ENCODE measurements at regions not wholly inside any gene's neighbourhood (a gene's known extent, or its start where the extent isn't known, plus 50 kb on each side); places are given as distances from the start of the nearest gene placed in this dataset.

DNA sequence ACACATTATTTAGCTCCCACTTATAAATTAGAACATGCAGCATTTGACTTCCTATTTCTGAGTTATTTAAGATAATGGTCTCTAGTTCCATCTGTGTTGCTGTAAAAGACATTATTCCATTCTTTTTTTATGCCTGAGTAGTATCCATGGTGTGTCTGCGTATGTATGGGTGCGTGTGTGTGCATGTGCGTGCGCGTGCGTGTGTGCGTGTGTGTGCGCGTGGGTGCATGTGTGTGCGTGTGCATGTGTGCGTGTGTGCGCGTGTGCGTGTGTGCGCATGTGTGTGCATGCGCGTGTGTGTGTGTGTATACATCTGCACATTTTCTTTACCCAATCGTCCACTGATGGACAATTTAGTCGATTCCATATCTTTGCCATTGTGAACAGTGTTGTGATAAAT is 479.4 kb upstream of the TMEM132C start:
- TF ChIP-seq TEAD4 (IDR thresholded peaks at IDR 0.05) (no peak), EGR1 (IDR thresholded peaks at IDR 0.05) (no peak), RAD21 (IDR thresholded peaks at IDR 0.05; ENCODE audit: low read depth) (no peak), YY1 (IDR thresholded peaks at IDR 0.05; ENCODE audit: low read depth) (no peak), CEBPB (IDR thresholded peaks at IDR 0.05) (no peak), NFIC (IDR thresholded peaks at IDR 0.05) (no peak), TAF1 (IDR thresholded peaks at IDR 0.05; ENCODE audit: low read depth) (no peak), MAX (IDR thresholded peaks at IDR 0.05) (no peak)

GRCh38 chr12:127790376-127790775 is 476.6 kb upstream of the TMEM132C start:
- TF ChIP-seq EP300 (IDR thresholded peaks at IDR 0.05; ENCODE audit: borderline replicate concordance) (no peak), EGR1 (IDR thresholded peaks at IDR 0.05) (no peak), CEBPB (IDR thresholded peaks at IDR 0.05) (no peak), USF1 (IDR thresholded peaks at IDR 0.05) (no peak), CREB1 (IDR thresholded peaks at IDR 0.05; ENCODE audit: low read depth) (no peak), NFIC (IDR thresholded peaks at IDR 0.05) (no peak), FOXM1 (IDR thresholded peaks at IDR 0.05; ENCODE audit: borderline replicate concordance, low read depth) (no peak), TEAD4 (IDR thresholded peaks at IDR 0.05) (no peak), YY1 (IDR thresholded peaks at IDR 0.05; ENCODE audit: low read depth) (no peak)
- TF ChIP-seq, protein P1, sequence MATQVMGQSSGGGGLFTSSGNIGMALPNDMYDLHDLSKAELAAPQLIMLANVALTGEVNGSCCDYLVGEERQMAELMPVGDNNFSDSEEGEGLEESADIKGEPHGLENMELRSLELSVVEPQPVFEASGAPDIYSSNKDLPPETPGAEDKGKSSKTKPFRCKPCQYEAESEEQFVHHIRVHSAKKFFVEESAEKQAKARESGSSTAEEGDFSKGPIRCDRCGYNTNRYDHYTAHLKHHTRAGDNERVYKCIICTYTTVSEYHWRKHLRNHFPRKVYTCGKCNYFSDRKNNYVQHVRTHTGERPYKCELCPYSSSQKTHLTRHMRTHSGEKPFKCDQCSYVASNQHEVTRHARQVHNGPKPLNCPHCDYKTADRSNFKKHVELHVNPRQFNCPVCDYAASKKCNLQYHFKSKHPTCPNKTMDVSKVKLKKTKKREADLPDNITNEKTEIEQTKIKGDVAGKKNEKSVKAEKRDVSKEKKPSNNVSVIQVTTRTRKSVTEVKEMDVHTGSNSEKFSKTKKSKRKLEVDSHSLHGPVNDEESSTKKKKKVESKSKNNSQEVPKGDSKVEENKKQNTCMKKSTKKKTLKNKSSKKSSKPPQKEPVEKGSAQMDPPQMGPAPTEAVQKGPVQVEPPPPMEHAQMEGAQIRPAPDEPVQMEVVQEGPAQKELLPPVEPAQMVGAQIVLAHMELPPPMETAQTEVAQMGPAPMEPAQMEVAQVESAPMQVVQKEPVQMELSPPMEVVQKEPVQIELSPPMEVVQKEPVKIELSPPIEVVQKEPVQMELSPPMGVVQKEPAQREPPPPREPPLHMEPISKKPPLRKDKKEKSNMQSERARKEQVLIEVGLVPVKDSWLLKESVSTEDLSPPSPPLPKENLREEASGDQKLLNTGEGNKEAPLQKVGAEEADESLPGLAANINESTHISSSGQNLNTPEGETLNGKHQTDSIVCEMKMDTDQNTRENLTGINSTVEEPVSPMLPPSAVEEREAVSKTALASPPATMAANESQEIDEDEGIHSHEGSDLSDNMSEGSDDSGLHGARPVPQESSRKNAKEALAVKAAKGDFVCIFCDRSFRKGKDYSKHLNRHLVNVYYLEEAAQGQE (IDR thresholded peaks at IDR 0.05; ENCODE audit: low read depth), result no peak

DNA sequence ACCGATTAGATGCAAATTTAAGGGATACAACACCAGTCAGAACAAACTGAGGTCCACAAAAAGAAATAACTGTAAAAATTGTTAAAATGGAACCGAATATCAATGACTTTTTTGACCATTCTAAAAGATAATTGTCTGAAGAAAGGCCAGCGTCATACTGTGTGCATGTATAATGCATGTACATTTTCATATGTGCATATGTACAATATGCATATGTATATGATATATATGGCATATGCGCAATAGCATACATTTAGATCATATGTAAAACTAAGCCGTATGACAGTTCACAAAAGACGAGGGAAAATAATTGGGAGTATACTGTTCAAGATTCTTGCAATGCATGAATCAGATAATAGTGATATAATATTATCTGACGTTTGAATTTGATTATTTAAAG is 475.8 kb upstream of the TMEM132C start:
- TF ChIP-seq EGR1 (IDR thresholded peaks at IDR 0.05) (no peak), CREB1 (IDR thresholded peaks at IDR 0.05; ENCODE audit: low read depth) (no peak), FOXM1 (IDR thresholded peaks at IDR 0.05; ENCODE audit: borderline replicate concordance, low read depth) (no peak), RAD21 (IDR thresholded peaks at IDR 0.05; ENCODE audit: low read depth) (no peak), YY1 (IDR thresholded peaks at IDR 0.05; ENCODE audit: low read depth) (no peak), ZBTB7A (IDR thresholded peaks at IDR 0.05; ENCODE audit: low read depth) (no peak), TCF12 (IDR thresholded peaks at IDR 0.05; ENCODE audit: low read depth) (no peak), USF1 (IDR thresholded peaks at IDR 0.05) (no peak), TEAD4 (IDR thresholded peaks at IDR 0.05) (no peak)
- TF ChIP-seq, protein P1 (IDR thresholded peaks at IDR 0.05; ENCODE audit: low read depth), result no peak

DNA sequence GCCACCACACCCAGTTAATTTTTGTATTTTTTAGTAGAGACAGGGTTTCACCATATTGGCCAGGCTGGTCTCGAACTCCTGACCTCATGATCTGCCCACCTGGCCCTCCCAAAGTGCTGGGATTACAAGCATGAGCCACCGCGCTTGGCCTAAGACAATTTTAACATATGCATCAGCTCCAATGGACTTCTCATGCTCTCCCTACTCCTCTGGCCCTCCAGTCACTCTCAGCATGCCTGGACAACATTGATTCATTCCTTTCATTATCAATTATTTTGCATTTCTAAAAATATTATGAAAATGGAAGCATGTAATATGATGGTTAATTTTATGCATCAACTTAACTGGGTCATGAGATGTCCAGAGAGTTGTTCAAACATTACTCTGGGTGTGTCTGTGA is 469.1 kb upstream of the TMEM132C start:
- TF ChIP-seq TAF1 (IDR thresholded peaks at IDR 0.05; ENCODE audit: low read depth) (no peak), ZBTB7A (IDR thresholded peaks at IDR 0.05; ENCODE audit: low read depth) (no peak), NFIC (IDR thresholded peaks at IDR 0.05) (no peak), TCF12 (IDR thresholded peaks at IDR 0.05; ENCODE audit: low read depth) (no peak), EP300 (IDR thresholded peaks at IDR 0.05; ENCODE audit: borderline replicate concordance) (no peak), FOXM1 (IDR thresholded peaks at IDR 0.05; ENCODE audit: borderline replicate concordance, low read depth) (no peak), USF1 (IDR thresholded peaks at IDR 0.05) (no peak), YY1 (IDR thresholded peaks at IDR 0.05; ENCODE audit: low read depth) (no peak), EGR1 (IDR thresholded peaks at IDR 0.05) (no peak), RAD21 (IDR thresholded peaks at IDR 0.05; ENCODE audit: low read depth) (no peak), CREB1 (IDR thresholded peaks at IDR 0.05; ENCODE audit: low read depth) (no peak)
- TF ChIP-seq, protein P1 (IDR thresholded peaks at IDR 0.05; ENCODE audit: low read depth), result no peak

GRCh38 chr12:127802271-127802670 is 464.7 kb upstream of the TMEM132C start:
- TF ChIP-seq, protein P1 (IDR thresholded peaks at IDR 0.05; ENCODE audit: low read depth), result no peak
- no peak for TF ChIP-seq TCF12 (IDR thresholded peaks at IDR 0.05; ENCODE audit: low read depth)
- no peak for TF ChIP-seq USF1 (IDR thresholded peaks at IDR 0.05)
- no peak for TF ChIP-seq EGR1 (IDR thresholded peaks at IDR 0.05)
- no peak for TF ChIP-seq EP300 (IDR thresholded peaks at IDR 0.05; ENCODE audit: borderline replicate concordance)
- no peak for TF ChIP-seq NFIC (IDR thresholded peaks at IDR 0.05)
- TF ChIP-seq RAD21 (IDR thresholded peaks at IDR 0.05; ENCODE audit: low read depth), result no peak
- TF ChIP-seq ZBTB7A (IDR thresholded peaks at IDR 0.05; ENCODE audit: low read depth), result no peak
